Ovary (tissue), 7 donors: ENCODE measurements at regions not wholly inside any gene's neighbourhood (a gene's known extent, or its start where the extent isn't known, plus 50 kb on each side); places are given as distances from the start of the nearest gene placed in this dataset.

Experiments
- DNase-seq, 5 donors: peaks; one replicate each; pipeline ENCODE4 v3.0.0-alpha.2; 2019 to 2020
- H3K27ac ChIP-seq, 2 donors: fragments of 200-600 bp; one replicate each; pipeline versions ENCODE4 v1.5.1 to v1.8.0; 2019 to 2022
- H3K27me3 ChIP-seq: fragments of 200-600 bp; one replicate; pipeline ENCODE4 v1.8.0; 2022
- H3K36me3 ChIP-seq: fragments of 200-600 bp; sonication (generic); one replicate; pipeline ENCODE4 v1.5.1; 2019
- H3K4me1 ChIP-seq: one replicate; pipeline ENCODE4 v1.8.1; 2013; ENCODE audit warnings: mild to moderate bottlenecking, moderate library complexity; ENCODE audit not compliant: insufficient read depth
- H3K4me3 ChIP-seq: fragments of 200-600 bp; sonication (generic); one replicate; pipeline ENCODE4 v1.5.1; 2017
- H3K9me3 ChIP-seq, 2 donors: fragments of 200-600 bp in 1 of 2; sonication (generic) in 1 of 2; one replicate each; pipeline versions ENCODE4 v1.5.1 to v1.8.1; 2013 to 2019; ENCODE audit warnings: mild to moderate bottlenecking in 1 of 2, moderate library complexity in 1 of 2
- EP300 ChIP-seq: sonication (generic); formaldehyde crosslinking; IDR thresholded peaks from one replicate; pipeline ENCODE4 v1.6.1; 2017; ENCODE audit warnings: antibody characterized with exemption
- POLR2A ChIP-seq: fragments of 450-650 bp; IDR thresholded peaks from one replicate; pipeline ENCODE4 v1.6.1; 2017; ENCODE audit warnings: antibody characterized with exemption, mild to moderate bottlenecking, moderate library complexity
- WGBS, 3 donors: extraction: QIAGEN DNeasy Blood & Tissue Kit in 1 of 3; methylation state at CpG; one replicate each; pipeline versions ENCODE4 v1.1.5 to v1.1.7; 2013 to 2017; 5-methylcytosine and 5-hydroxymethylcytosine counted together
- intact Hi-C, 4 donors: fragments of 100-400 bp; cut with DNase I; formaldehyde crosslinking; loops; one replicate each; pipeline versions ENCODE4 v1.11.0 to v1.15.1; 2022 to 2023
- TF ChIP-seq, protein P1 (sequence below), 3 donors: fragments of 450-650 bp in 2 of 3; fragments of 200-600 bp in 1 of 3; IDR thresholded peaks; one replicate each; pipeline versions ENCODE4 v1.5.1 to v1.8.0; 2016 to 2022; ENCODE audit warnings: antibody characterized with exemption in 3 of 3, mild to moderate bottlenecking in 1 of 3
- donor health status: DM: no; HTN: no; CAD: no; lungs with moderate emphysema.
- donor health status: DM: no; HTN: no; CAD: no.
- donor health status: Bipolar disorder and iron deficiency.
- donor health status: DM: no; HTN: no; CAD: no.
- donor health status: DM: yes; HTN: yes; CAD: no.

DNA sequence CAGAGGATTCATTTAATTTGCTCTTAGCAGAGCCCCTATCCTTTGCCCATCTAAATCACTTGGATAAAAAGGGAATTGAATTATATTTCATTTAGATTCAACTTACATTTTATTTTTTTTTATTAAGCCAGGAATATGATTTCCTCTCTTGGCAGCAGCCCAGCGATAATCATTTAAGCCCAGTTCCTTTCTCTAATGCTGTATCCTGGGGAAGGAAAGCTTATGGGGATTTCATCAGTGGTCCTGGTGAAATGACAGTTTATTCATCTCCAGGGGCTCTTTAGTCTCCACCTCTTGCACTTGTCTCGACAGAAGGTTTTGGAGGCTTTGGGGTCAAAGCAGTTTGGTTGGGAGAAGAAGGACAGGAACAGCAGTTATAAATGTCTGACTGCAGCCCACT lies 50.4 kb upstream of the LRRC8D start:
- Histone ChIP-seq H3K9me3 (no peaks in the 10 kb centered on the region), H3K4me1 (no peaks in the 10 kb centered on the region), H3K36me3 (no peaks in the 10 kb centered on the region), H3K27ac (no peak overlapping the region), H3K4me3 (no peak overlapping the region), H3K27me3 (no peaks in the 10 kb centered on the region)
- no peak for DNase-seq
- no peak for TF ChIP-seq EP300
- no peak for TF ChIP-seq POLR2A
- TF ChIP-seq, protein P1, sequence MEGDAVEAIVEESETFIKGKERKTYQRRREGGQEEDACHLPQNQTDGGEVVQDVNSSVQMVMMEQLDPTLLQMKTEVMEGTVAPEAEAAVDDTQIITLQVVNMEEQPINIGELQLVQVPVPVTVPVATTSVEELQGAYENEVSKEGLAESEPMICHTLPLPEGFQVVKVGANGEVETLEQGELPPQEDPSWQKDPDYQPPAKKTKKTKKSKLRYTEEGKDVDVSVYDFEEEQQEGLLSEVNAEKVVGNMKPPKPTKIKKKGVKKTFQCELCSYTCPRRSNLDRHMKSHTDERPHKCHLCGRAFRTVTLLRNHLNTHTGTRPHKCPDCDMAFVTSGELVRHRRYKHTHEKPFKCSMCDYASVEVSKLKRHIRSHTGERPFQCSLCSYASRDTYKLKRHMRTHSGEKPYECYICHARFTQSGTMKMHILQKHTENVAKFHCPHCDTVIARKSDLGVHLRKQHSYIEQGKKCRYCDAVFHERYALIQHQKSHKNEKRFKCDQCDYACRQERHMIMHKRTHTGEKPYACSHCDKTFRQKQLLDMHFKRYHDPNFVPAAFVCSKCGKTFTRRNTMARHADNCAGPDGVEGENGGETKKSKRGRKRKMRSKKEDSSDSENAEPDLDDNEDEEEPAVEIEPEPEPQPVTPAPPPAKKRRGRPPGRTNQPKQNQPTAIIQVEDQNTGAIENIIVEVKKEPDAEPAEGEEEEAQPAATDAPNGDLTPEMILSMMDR (IDR thresholded peaks at IDR 0.05): no peak
- 54 to 74% (median 69%) methylated on average over 2 of the region's 2 CpGs for WGBS, 3 donors
- intact Hi-C loops: loop anchor here in 1 of 4 donors (10.0 kb wide), 1 partner anchor 266 kb away; no protein-coding TSS in a partner anchor
